Stimulated activated CD8-positive, alpha-beta memory T cell treated with anti-CD3 and anti-CD28 coated beads, Interleukin-7, amount 100 ng/mL, for 48 hours (primary cell): ENCODE measurements at regions not wholly inside any gene's neighbourhood (a gene's known extent, or its start where the extent isn't known, plus 50 kb on each side); places are given as distances from the start of the nearest gene placed in this dataset.
A peak's percentile ranks its signal among the peaks of the same experiment; 100 is the strongest.

Source experiments
- DNase-seq, 2 donors: peaks; one replicate each; pipeline ENCODE4 v3.0.0-alpha.2; 2020; ENCODE audit warnings: low read depth in 1 of 2; ENCODE audit errors: extremely low read depth in 1 of 2

DNA sequence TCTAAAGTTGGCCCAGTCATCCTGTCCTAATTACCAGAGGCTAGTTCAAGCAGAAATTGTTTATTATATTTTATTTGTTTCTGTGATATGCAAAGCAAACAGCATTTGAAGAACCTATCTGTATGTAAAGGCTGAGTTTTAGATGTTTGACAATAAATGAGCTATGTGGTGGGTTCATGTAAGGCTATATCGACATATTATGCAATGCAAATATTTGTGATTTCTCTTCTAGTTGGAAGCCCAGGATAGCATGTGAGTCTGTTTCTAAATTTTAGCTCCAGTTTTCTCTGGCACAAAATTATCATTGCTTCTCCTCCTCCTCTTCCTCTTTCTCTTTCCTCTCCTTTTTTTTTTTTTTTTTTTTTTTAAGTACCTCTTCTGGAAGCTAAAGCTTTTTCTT is 263.2 kb upstream of the LMCD1 start:
- no peak for DNase-seq

DNA sequence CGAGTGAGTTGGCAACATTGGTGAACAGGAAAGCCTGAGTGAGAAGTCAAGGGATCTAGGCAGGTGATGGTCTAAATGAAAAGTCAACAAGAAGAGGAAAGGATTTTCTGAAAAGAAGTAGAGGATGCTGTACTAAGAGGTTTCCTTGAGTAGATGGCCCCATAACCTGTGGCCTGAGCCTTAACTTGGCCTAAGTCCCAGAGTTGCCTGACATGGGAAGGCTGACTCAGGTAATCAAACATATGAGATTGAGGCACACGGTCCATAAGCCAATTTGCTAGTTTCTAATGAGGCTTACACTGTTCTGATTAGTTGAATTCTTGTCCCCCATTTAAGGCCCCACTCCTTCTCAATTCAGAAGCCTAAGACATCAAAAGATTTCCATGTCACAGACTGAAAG is 262.5 kb upstream of the LMCD1 start:
- no peak for DNase-seq

GRCh38 chr3:8239718-8240695 is 261.6 kb upstream of the LMCD1 start:
- peak in 1 of 2 donors; percentile 2 for DNase-seq

DNA sequence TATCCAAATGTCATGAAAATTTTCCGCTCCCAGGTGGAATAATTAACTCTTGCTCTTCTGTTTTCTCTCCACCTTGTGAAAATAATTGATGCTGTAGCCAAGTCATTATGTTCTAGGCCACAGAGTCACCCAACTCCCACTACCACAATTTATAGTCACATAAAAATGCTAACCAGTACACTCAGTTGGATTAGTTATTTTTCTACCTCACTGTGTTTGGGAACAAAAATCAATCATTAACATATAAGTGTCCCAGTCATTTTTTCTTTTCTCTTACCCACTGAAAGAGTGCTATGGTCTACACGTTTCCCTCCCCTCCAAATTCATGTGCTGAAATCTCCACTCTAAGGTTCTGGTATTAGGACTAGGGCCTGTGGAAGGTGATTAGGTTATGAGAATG is 255.6 kb upstream of the LMCD1 start:
- no peak for DNase-seq

GRCh38 chr3:8253201-8253600 is 248.4 kb upstream of the LMCD1 start:
- DNase-seq: no peak

- no peak for DNase-seq
Observed at GRCh38 chr3:8254489-8254888, 247.1 kb upstream of the LMCD1 start.

DNA sequence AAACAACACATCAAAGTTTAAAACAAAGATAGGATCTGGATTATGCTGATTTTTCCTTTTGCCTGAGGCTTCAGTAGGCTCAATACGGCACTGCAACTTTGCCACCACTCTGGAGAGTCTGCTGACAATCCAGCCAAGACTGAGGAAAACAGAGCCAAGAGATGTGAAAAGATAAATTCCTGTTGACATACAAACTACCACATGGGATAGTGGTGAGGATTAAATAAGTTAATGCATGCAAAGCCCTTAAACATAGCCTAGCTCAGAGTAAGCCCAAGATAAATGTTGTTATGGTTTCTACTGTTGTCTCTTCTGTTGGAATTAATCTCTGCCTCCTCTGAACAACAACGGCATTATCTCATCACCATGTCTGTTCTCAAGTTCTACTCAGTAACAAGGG is 245.9 kb upstream of the LMCD1 start:
- DNase-seq: no peak

- DNase-seq: no peak
Observed at GRCh38 chr3:8256441-8257071, 245.1 kb upstream of the LMCD1 start.

DNA sequence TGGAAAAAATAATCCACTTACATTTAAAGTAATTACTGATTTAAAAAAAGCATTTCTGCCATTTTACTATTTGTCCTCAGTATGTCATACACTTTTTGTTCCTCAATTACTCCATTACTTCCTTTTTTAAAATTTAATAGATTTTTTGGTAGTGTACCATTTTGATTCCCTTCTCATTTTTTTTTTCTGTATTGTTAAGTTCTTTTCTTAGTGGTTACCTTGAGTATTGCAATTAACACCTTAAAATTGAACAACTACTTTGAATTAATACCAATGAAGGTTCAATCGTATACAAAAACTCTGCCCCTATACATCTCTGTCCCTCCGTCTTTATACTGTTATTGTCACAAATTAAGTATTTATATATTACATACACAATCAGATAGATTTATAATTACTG is 240.6 kb upstream of the LMCD1 start:
- DNase-seq: no peak

GRCh38 chr3:8266730-8267131 is 234.9 kb upstream of the LMCD1 start:
- DNase-seq: no peak

DNA sequence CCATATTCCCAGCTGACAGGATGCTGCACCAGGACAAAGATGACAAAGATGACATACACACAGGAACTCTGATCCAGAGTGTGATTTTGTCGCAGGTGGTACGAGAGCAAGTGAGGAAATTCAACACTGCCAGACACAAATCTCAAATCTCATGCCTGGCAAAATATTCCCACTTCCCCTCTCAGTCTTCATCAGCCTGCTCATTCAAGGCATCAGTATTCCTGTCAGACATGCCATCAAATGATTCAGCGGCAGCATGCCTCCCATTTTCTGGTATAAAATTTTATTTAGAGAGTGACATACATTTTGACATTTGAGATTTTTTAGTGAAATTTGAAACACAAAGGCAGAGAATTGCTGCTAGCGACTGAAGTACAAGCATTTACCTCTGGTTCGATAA is 228.1 kb upstream of the LMCD1 start:
- DNase-seq: no peak

- DNase-seq: no peak
Observed at GRCh38 chr3:8276056-8276455, 225.6 kb upstream of the LMCD1 start.

GRCh38 chr3:8276506-8276905 is 225.1 kb upstream of the LMCD1 start:
- DNase-seq: no peak

DNA sequence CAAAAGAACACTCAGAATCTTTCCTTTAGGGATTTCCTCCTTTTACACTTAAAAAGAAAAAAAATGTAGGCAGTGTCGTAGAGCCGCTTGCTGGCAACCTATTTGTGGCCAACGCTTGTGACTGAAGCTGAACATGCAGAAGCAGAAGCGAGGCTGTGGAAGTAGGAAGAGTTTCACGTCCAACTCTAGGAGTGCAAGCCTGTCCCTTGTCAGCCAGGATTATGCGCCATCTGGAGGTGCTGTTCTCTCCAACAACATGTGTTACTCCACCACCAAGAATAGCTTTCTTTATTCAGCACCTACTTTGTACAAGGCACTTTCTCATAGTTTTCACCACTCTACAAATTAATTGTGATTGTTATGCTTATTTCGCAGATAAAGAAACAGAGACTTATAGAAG is 223.2 kb upstream of the LMCD1 start:
- no peak for DNase-seq

- no peak for DNase-seq
Observed at GRCh38 chr3:8279476-8279875, 222.1 kb upstream of the LMCD1 start.

GRCh38 chr3:8279886-8280550 is 221.6 kb upstream of the LMCD1 start:
- DNase-seq: no peak

DNA sequence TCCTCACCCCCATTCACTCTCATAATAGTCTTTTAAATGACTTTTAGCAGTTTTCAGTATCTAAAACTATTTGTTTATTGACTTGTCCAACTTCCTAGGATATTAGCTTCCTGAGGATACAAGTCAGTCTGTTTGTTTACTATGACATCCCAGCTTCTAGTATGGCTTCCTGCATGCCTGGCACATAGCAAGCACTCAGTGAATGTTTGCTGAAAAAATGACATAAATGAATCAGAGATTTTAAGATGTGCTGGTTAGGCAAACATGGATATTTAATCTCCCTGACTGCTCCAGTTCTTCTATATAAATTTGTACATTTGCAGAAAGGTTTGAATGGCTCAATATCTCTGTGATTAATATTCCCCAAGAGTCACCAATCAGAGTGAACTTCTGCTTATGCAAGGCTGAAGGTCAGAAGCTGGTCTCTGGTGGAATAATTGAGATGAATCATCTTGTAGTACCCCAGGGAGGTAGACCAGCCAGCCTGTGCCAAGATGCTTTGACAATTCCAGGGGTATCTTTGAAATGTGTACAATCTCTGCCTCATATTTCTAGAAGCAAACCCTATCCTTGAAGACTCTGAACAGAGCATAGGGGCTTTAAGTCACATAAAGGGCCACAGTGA is 219.0 kb upstream of the LMCD1 start:
- no peak for DNase-seq

- no peak for DNase-seq
Observed at GRCh38 chr3:8283193-8283592, 218.4 kb upstream of the LMCD1 start.

DNA sequence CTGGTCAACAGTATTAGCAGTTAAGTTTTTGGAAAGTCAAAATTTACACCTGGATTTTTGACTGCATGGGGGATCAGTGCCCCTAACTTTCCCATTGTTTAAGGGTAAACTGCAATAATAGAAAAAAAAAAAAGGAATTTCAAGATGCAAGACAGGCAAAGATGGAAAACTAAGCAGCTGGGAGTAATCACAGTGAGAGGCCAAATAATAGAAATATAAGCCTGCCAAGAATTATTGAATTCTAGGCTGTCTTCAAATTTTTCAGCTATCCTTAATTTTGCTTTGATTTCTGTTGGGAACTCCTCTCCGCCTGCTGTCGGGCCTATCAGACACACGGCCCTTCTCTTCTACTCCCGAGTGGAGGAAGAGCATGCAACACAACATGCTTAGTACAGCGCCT is 215.5 kb upstream of the LMCD1 start:
- DNase-seq: no peak

GRCh38 chr3:8286749-8287148 is 214.9 kb upstream of the LMCD1 start:
- no peak for DNase-seq

GRCh38 chr3:8290611-8291010 is 211.0 kb upstream of the LMCD1 start:
- DNase-seq: no peak
